Effector memory CD8-positive, alpha-beta T cell (primary cell): ENCODE measurements at regions not wholly inside any gene's neighbourhood (a gene's known extent, or its start where the extent isn't known, plus 50 kb on each side); places are given as distances from the start of the nearest gene placed in this dataset.

Source experiments
- ATAC-seq: fragments of 150-1000 bp; cut with Tn5 transposase; replicated peaks from 2 replicates; pipeline ENCODE4 v1.10.0; 2021; ENCODE audit warnings: mild to moderate bottlenecking, moderate library complexity
- DNase-seq, 3 experiments: peaks; one replicate each; pipeline ENCODE4 v3.0.0; 2021
- H3K27ac Mint-ChIP-seq, 2 donors: one replicate each; pipeline ENCODE4 v1.8.0; 2022; ENCODE audit warnings: mild to moderate bottlenecking in 2 of 2, mixed read lengths in 2 of 2, moderate library complexity in 2 of 2
- H3K27me3 Mint-ChIP-seq, 2 donors: one replicate each; pipeline ENCODE4 v1.8.0; 2022; ENCODE audit warnings: mixed read lengths in 2 of 2
- H3K36me3 Mint-ChIP-seq: one replicate; pipeline ENCODE4 v1.8.0; 2022; ENCODE audit warnings: mild to moderate bottlenecking, moderate library complexity, mixed read lengths; ENCODE audit not compliant: insufficient read depth
- H3K4me1 Mint-ChIP-seq, 2 donors: one replicate each; pipeline ENCODE4 v1.8.0; 2022; ENCODE audit warnings: low read depth in 2 of 2, mixed read lengths in 2 of 2
- H3K4me3 Mint-ChIP-seq, 2 donors: one replicate each; pipeline ENCODE4 v1.8.0; 2022; ENCODE audit warnings: mild to moderate bottlenecking in 2 of 2, mixed read lengths in 2 of 2, moderate library complexity in 2 of 2
- H3K9me3 Mint-ChIP-seq, 2 donors: one replicate each; pipeline ENCODE4 v1.8.0; 2022; ENCODE audit warnings: mixed read lengths in 2 of 2

GRCh38 chr12:69119770-69120169 is 119.6 kb upstream of the CPSF6 start:
- DNase-seq: no peak
- Mint-ChIP-seq H3K4me1 (no peaks in the 10 kb centered on the region), H3K27ac (no peak overlapping the region), H3K9me3 (no peaks in the 10 kb centered on the region), H3K4me3 (no peak overlapping the region), H3K27me3 (peaks cover 7 to 16% of the 10 kb centered on the region in 2 donors), H3K36me3 (no peaks in the 10 kb centered on the region)
- ATAC-seq: no peak

- Mint-ChIP-seq H3K36me3 (no peaks in the 10 kb centered on the region), H3K4me1 (no peaks in the 10 kb centered on the region), H3K4me3 (no peak overlapping the region), H3K9me3 (no peaks in the 10 kb centered on the region), H3K27me3 (peaks cover 6 to 22% of the 10 kb centered on the region in 2 donors), H3K27ac (no peak overlapping the region)
- DNase-seq (no peak), ATAC-seq (no peak)
Measured at GRCh38 chr12:69120354-69120753, 119.0 kb upstream of the CPSF6 start.

- ATAC-seq: no peak
- Mint-ChIP-seq H3K4me3 (no peak overlapping the region), H3K36me3 (no peaks in the 10 kb centered on the region), H3K27me3 (peaks cover 11 to 28% of the 10 kb centered on the region in 2 donors), H3K4me1 (no peaks in the 10 kb centered on the region), H3K27ac (no peak overlapping the region), H3K9me3 (no peaks in the 10 kb centered on the region)
- DNase-seq: no peak
Measured at GRCh38 chr12:69123311-69123710, 116.1 kb upstream of the CPSF6 start.

- DNase-seq (no peak), ATAC-seq (no peak)
- H3K9me3 Mint-ChIP-seq: no peaks in the 10 kb centered on the region
- no peaks in the 10 kb centered on the region for H3K4me1 Mint-ChIP-seq
- H3K27me3 Mint-ChIP-seq: peaks cover 11 to 28% of the 10 kb centered on the region in 2 donors
- no peak overlapping the region for H3K4me3 Mint-ChIP-seq
- H3K27ac Mint-ChIP-seq: no peak overlapping the region
- H3K36me3 Mint-ChIP-seq: no peaks in the 10 kb centered on the region
Measured at GRCh38 chr12:69123919-69124638, 115.3 kb upstream of the CPSF6 start.

GRCh38 chr12:69129017-69129416 is 110.4 kb upstream of the CPSF6 start:
- Mint-ChIP-seq H3K27me3 (peaks cover 15 to 43% of the 10 kb centered on the region in 2 donors), H3K27ac (no peak overlapping the region), H3K4me1 (no peaks in the 10 kb centered on the region), H3K36me3 (no peaks in the 10 kb centered on the region), H3K9me3 (no peaks in the 10 kb centered on the region), H3K4me3 (no peak overlapping the region)
- ATAC-seq (no peak), DNase-seq (no peak)

- no peak for DNase-seq
- Mint-ChIP-seq H3K27ac (no peak overlapping the region), H3K36me3 (no peaks in the 10 kb centered on the region), H3K4me3 (no peak overlapping the region), H3K9me3 (no peaks in the 10 kb centered on the region), H3K27me3 (peaks cover 20 to 39% of the 10 kb centered on the region in 2 donors), H3K4me1 (no peaks in the 10 kb centered on the region)
- ATAC-seq: no peak
Measured at GRCh38 chr12:69129564-69129963, 109.8 kb upstream of the CPSF6 start.

- DNase-seq: no peak
- no peak for ATAC-seq
- H3K36me3 Mint-ChIP-seq: no peaks in the 10 kb centered on the region
- no peak overlapping the region for H3K27ac Mint-ChIP-seq
- H3K27me3 Mint-ChIP-seq: peaks cover 19 to 34% of the 10 kb centered on the region in 2 donors
- H3K4me1 Mint-ChIP-seq: no peaks in the 10 kb centered on the region
- no peak overlapping the region for H3K4me3 Mint-ChIP-seq
- H3K9me3 Mint-ChIP-seq: no peaks in the 10 kb centered on the region
Measured at GRCh38 chr12:69130064-69130463, 109.3 kb upstream of the CPSF6 start.

- DNase-seq (no peak), ATAC-seq (no peak)
- Mint-ChIP-seq H3K27me3 (peaks cover 10 to 25% of the 10 kb centered on the region in 2 donors), H3K4me1 (no peaks in the 10 kb centered on the region), H3K9me3 (no peaks in the 10 kb centered on the region), H3K4me3 (no peak overlapping the region), H3K36me3 (no peaks in the 10 kb centered on the region), H3K27ac (no peak overlapping the region)
Measured at GRCh38 chr12:69131077-69131476, 108.3 kb upstream of the CPSF6 start.

GRCh38 chr12:69136931-69137613 is 102.3 kb upstream of the CPSF6 start:
- Mint-ChIP-seq H3K4me3 (no peak overlapping the region), H3K27me3 (peaks cover 36 to 47% of the 10 kb centered on the region in 2 donors), H3K27ac (no peak overlapping the region), H3K36me3 (no peaks in the 10 kb centered on the region), H3K9me3 (peaks cover 0 to 13% of the 10 kb centered on the region in 2 donors), H3K4me1 (no peaks in the 10 kb centered on the region)
- ATAC-seq (no peak), DNase-seq (no peak)

GRCh38 chr12:69141074-69141473 is 98.3 kb upstream of the CPSF6 start:
- Mint-ChIP-seq H3K4me3 (no peak overlapping the region), H3K36me3 (peaks cover 4% of the 10 kb centered on the region), H3K27me3 (peaks cover 25 to 35% of the 10 kb centered on the region in 2 donors), H3K27ac (no peak overlapping the region), H3K4me1 (no peaks in the 10 kb centered on the region), H3K9me3 (peaks cover 0 to 13% of the 10 kb centered on the region in 2 donors)
- ATAC-seq (no peak), DNase-seq (no peak)

GRCh38 chr12:69149270-69149669 is 90.1 kb upstream of the CPSF6 start:
- Mint-ChIP-seq H3K9me3 (no peaks in the 10 kb centered on the region), H3K4me1 (no peaks in the 10 kb centered on the region), H3K27me3 (no peaks in the 10 kb centered on the region), H3K27ac (no peak overlapping the region), H3K36me3 (no peaks in the 10 kb centered on the region), H3K4me3 (no peak overlapping the region)
- no peak for DNase-seq
- ATAC-seq: no peak

- no peaks in the 10 kb centered on the region for H3K9me3 Mint-ChIP-seq
- H3K27me3 Mint-ChIP-seq: no peaks in the 10 kb centered on the region
- no peaks in the 10 kb centered on the region for H3K36me3 Mint-ChIP-seq
Measured at GRCh38 chr12:69150083-69150795, 89.1 kb upstream of the CPSF6 start.

GRCh38 chr12:69150796-69151127 is 88.6 kb upstream of the CPSF6 start:
- H3K4me3 Mint-ChIP-seq: no peak overlapping the region
- no peaks in the 10 kb centered on the region for H3K27me3 Mint-ChIP-seq
- no peaks in the 10 kb centered on the region for H3K9me3 Mint-ChIP-seq

More at GRCh38 chr12:69150083-69150795, 89.1 kb upstream of the CPSF6 start:
- Mint-ChIP-seq H3K4me1 (peaks cover 0 to 3% of the 10 kb centered on the region in 2 donors), H3K27ac (no peak overlapping the region), H3K4me3 (no peak overlapping the region)
- ATAC-seq: no peak
- DNase-seq: no peak

More at GRCh38 chr12:69150796-69151127, 88.6 kb upstream of the CPSF6 start:
- no peak overlapping the region for H3K27ac Mint-ChIP-seq
- H3K36me3 Mint-ChIP-seq: no peaks in the 10 kb centered on the region
- DNase-seq: no peak
- ATAC-seq: no peak
- peaks cover 0 to 3% of the 10 kb centered on the region in 2 donors for H3K4me1 Mint-ChIP-seq
